Neutrophil (primary cell): ENCODE measurements at regions not wholly inside any gene's neighbourhood (a gene's known extent, or its start where the extent isn't known, plus 50 kb on each side); places are given as distances from the start of the nearest gene placed in this dataset.

Experiments used
- H3K27ac ChIP-seq: fragments of 200-600 bp; sonication (generic); 2 replicates; pipeline ENCODE4 v1.5.1; 2016; ENCODE audit warnings: mild to moderate bottlenecking, moderate library complexity
- H3K27me3 ChIP-seq: fragments of 200-600 bp; sonication (generic); 2 replicates; pipeline ENCODE4 v1.6.0; 2016; ENCODE audit warnings: mild to moderate bottlenecking
- H3K36me3 ChIP-seq: fragments of 200-600 bp; sonication (generic); 2 replicates; pipeline ENCODE4 v1.5.1; 2017
- H3K4me1 ChIP-seq, 2 experiments: fragments of 200-600 bp in 1 of 2; sonication (generic) in 1 of 2; 1 replicate in 1 of 2; 2 replicates in 1 of 2; pipeline versions ENCODE4 v1.5.1 to v1.6.1; 2013 to 2016; ENCODE audit warnings: low read depth in 1 of 2, low read length in 1 of 2, mild to moderate bottlenecking in 1 of 2, moderate library complexity in 1 of 2; ENCODE audit not compliant: control insufficient read depth in 1 of 2, insufficient read depth in 1 of 2
- H3K4me3 ChIP-seq, 2 experiments: fragments of 200-600 bp in 1 of 2; sonication (generic) in 1 of 2; 1 replicate in 1 of 2; 2 replicates in 1 of 2; pipeline ENCODE4 v1.5.1; 2013 to 2016; ENCODE audit warnings: low read depth in 1 of 2, low read length in 1 of 2, mild to moderate bottlenecking in 1 of 2, moderate library complexity in 1 of 2
- H3K9me3 ChIP-seq: fragments of 200-600 bp; sonication (generic); 2 replicates; pipeline ENCODE4 v1.5.1; 2016
- TF ChIP-seq, protein P1 (sequence below): fragments of 200-600 bp; sonication (generic); IDR thresholded peaks from 2 replicates; pipeline ENCODE4 v1.5.1; 2016; ENCODE audit warnings: antibody characterized with exemption

DNA sequence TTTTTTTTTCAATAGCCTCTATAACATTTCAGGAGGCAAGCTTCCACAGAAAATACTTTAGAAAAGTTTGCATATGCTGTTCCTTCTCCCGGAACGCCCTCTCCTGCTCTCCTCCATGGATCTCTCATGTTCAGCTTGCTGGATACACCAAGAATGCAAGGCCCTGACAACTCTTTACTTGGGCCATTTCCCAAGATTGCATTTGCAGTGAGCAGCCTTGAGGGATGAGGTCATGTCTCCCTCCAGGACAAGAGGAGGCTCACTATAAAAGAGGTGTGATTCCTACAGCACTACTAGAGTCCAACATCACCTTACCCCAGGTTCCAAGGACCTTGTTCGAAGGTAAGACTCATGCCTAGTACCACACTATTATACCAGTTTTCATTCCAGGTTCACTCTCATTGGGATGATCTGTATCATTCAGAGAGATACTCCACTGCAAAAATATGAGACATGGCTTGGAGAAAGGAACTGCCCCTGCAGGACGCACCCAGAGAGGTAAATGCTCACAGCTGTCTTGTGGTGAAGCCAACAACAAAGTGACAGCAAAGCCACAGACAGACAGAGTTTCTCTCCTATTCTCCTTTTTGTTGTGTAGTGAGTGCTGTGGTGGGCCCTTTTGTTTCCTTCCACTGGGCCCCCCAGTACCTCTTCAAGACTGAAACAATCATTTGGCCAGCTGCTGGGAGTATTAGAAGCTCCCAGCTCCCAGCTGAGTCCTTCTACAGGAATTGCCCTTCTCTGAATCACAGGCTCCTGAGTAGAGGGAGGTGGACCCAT is 151.7 kb upstream of the ZNF366 start:
- Histone ChIP-seq H3K36me3 (no peaks in the 10 kb centered on the region), H3K27me3 (no peaks in the 10 kb centered on the region), H3K4me3 (no peak overlapping the region), H3K27ac (no peak overlapping the region), H3K4me1 (no peaks in the 10 kb centered on the region), H3K9me3 (no peaks in the 10 kb centered on the region)
- TF ChIP-seq, protein P1, sequence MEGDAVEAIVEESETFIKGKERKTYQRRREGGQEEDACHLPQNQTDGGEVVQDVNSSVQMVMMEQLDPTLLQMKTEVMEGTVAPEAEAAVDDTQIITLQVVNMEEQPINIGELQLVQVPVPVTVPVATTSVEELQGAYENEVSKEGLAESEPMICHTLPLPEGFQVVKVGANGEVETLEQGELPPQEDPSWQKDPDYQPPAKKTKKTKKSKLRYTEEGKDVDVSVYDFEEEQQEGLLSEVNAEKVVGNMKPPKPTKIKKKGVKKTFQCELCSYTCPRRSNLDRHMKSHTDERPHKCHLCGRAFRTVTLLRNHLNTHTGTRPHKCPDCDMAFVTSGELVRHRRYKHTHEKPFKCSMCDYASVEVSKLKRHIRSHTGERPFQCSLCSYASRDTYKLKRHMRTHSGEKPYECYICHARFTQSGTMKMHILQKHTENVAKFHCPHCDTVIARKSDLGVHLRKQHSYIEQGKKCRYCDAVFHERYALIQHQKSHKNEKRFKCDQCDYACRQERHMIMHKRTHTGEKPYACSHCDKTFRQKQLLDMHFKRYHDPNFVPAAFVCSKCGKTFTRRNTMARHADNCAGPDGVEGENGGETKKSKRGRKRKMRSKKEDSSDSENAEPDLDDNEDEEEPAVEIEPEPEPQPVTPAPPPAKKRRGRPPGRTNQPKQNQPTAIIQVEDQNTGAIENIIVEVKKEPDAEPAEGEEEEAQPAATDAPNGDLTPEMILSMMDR, result no peak

DNA sequence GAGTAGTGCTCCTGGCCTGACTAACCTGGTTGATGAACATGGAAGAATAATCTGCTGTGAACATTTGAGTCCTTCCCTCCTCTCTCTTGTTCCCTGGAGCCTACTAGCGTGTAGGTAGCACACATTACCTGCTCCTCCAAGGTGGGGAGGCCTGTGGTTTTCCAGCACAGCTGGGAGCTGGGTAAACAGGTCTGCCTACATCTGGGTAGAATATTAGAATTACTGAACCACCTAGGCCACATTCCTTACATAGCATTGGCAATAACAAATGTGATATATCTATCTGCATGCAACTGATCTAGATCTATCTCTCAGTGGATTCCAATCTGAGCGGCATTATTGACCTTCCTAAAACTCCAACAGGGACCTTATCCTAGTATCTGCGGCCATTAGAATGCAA is 151.0 kb upstream of the ZNF366 start:
- H3K27ac ChIP-seq, result no peak overlapping the region
- no peaks in the 10 kb centered on the region for H3K36me3 ChIP-seq
- H3K27me3 ChIP-seq, result no peaks in the 10 kb centered on the region
- no peaks in the 10 kb centered on the region for H3K9me3 ChIP-seq
- H3K4me1 ChIP-seq, result no peaks in the 10 kb centered on the region
- TF ChIP-seq, protein P1, result no peak
- H3K4me3 ChIP-seq, result no peak overlapping the region

DNA sequence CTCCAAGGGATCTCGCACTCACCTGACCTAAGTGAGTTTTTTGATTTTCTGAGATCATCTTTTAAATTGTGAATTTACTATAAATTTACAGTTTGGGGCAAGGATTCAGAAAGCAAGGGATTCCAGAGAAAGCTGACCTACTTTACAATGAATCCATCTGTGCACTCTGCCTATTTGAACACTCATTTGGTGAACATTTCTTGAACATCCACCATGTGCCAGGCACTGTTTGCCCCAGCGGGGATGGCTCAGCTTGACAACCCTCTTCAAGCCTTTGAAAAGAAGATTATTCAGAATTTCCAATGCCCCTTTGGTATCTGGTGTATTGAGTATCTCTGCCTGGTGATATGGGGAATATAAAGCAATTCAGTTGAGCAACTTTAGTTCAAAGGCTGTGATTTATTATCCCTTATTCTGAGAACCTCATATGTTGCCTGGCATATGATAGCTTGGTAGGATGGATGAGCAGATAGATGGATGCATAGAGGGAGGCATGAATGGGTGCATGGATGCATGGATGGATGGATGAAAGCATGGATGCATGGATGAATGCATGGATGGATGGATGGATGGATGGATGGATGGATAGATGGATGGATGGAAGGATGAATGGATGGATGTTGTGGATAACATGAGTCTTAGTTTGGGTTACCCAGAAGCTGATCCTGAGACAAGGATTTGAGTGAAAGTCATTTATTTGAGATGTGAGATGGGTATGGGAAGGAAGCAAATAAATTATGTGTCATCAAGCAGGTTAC is 149.7 kb upstream of the ZNF366 start:
- TF ChIP-seq, protein P1, result no peak
- Histone ChIP-seq H3K27me3 (no peaks in the 10 kb centered on the region), H3K4me3 (no peak overlapping the region), H3K36me3 (no peaks in the 10 kb centered on the region), H3K27ac (no peak overlapping the region), H3K4me1 (no peaks in the 10 kb centered on the region), H3K9me3 (no peaks in the 10 kb centered on the region)

DNA sequence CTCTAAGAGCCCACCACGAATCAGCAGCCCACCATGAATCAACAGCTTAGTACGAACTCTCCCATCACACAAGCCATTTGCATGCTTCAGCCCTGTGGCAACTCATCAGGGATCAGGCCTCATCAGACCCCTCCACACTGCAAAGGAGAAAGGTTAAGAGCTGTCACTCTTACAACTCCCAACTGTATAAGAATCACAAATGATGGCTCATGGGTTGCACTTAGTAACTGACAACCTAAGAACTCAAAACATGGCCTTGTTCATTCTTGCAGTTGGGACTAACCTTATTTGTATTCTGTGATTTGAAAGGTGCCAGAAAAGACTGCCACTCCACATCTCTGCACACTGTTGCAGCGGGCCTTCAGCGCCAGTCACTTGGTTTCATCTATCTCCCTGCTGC is 149.1 kb upstream of the ZNF366 start:
- no peaks in the 10 kb centered on the region for H3K9me3 ChIP-seq
- no peaks in the 10 kb centered on the region for H3K4me1 ChIP-seq
- H3K4me3 ChIP-seq, result no peak overlapping the region
- no peaks in the 10 kb centered on the region for H3K27me3 ChIP-seq
- TF ChIP-seq, protein P1, result no peak
- no peaks in the 10 kb centered on the region for H3K36me3 ChIP-seq
- H3K27ac ChIP-seq, result no peak overlapping the region

DNA sequence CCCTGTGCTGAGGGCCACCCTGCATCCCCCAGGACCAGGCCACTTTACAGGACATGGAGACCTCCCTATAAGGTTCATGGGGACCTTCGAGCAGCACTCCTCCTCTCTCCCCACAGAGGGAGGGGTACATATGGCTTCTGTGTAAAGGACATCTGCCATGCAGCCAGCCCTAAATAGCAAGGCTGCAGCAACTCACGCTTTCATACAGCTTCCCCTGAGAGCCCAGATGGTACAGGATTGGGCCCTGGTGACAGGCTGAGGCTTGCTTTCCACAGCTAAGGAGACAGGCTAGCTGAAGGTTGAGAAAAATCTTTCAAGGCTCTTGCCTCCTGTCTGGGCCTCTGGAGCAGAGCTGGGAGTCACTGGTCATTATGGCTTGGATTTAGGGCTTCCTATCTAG is 147.0 kb upstream of the ZNF366 start:
- Histone ChIP-seq H3K4me3 (no peak overlapping the region), H3K4me1 (no peaks in the 10 kb centered on the region), H3K9me3 (no peaks in the 10 kb centered on the region), H3K27ac (no peak overlapping the region), H3K27me3 (no peaks in the 10 kb centered on the region), H3K36me3 (no peaks in the 10 kb centered on the region)
- TF ChIP-seq, protein P1, result no peak
